Astrocyte (in vitro differentiated cells and primary cell): ENCODE measurements at regions not wholly inside any gene's neighbourhood (a gene's known extent, or its start where the extent isn't known, plus 50 kb on each side); places are given as distances from the start of the nearest gene placed in this dataset.
"Not testable (repeated sequence)": the region's sequence is repeated elsewhere in the genome, so short reads cannot be mapped to it uniquely, and the experiment has no call there.

Source experiments
- DNase-seq: peaks from one replicate; pipeline ENCODE4 v3.0.0-alpha.2; 2010; ENCODE audit warnings: low read depth
- FAIRE-seq: peaks from 2 replicates; lab custom pipeline; 2011; peaks lifted over from hg19 to GRCh38; lab: Jason Lieb, UNC
- H2AFZ ChIP-seq: 2 replicates; pipeline ENCODE4 v1.6.0; 2012; ENCODE audit warnings: low read depth, low read length, inconsistent platforms
- H3K27ac ChIP-seq: 2 replicates; pipeline ENCODE4 v1.5.1; 2011; ENCODE audit warnings: low read depth, low read length, inconsistent platforms
- H3K27me3 ChIP-seq: 2 replicates; pipeline ENCODE4 v1.6.0; 2011; ENCODE audit warnings: low read length, inconsistent platforms; ENCODE audit not compliant: insufficient read depth
- H3K36me3 ChIP-seq: 2 replicates; pipeline ENCODE4 v1.5.1; 2011; ENCODE audit warnings: low read length, inconsistent platforms; ENCODE audit not compliant: insufficient read depth
- H3K4me1 ChIP-seq: 2 replicates; pipeline ENCODE4 v1.5.1; 2011; ENCODE audit warnings: low read length, inconsistent platforms; ENCODE audit not compliant: insufficient read depth
- H3K4me2 ChIP-seq: 2 replicates; pipeline ENCODE4 v1.6.0; 2012; ENCODE audit warnings: low read length, inconsistent platforms
- H3K4me3 ChIP-seq: 2 replicates; pipeline ENCODE4 v1.5.1; 2011; ENCODE audit warnings: low read depth, mild to moderate bottlenecking, low read length, inconsistent platforms; ENCODE audit not compliant: insufficient read depth
- H3K79me2 ChIP-seq: 2 replicates; pipeline ENCODE4 v1.6.0; 2012; ENCODE audit warnings: mild to moderate bottlenecking, low read length, inconsistent platforms; ENCODE audit not compliant: insufficient read depth
- H3K9ac ChIP-seq: 2 replicates; pipeline ENCODE4 v1.6.0; 2012; ENCODE audit warnings: mild to moderate bottlenecking, low read length, inconsistent platforms
- H3K9me3 ChIP-seq: 2 replicates; pipeline ENCODE4 v1.5.1; 2012; ENCODE audit warnings: low read depth, mild to moderate bottlenecking, low read length, inconsistent platforms; ENCODE audit not compliant: insufficient read depth
- H4K20me1 ChIP-seq: 2 replicates; pipeline ENCODE4 v1.6.0; 2012; ENCODE audit warnings: low read length, inconsistent platforms; ENCODE audit not compliant: insufficient read depth
- H3K27ac Mint-ChIP-seq: one replicate; pipeline ENCODE4 v1.8.0; 2021; ENCODE audit warnings: mild to moderate bottlenecking, mixed read lengths; ENCODE audit not compliant: unreplicated experiment
- H3K27me3 Mint-ChIP-seq: one replicate; pipeline ENCODE4 v1.8.0; 2021; ENCODE audit warnings: low read depth, mixed read lengths; ENCODE audit not compliant: unreplicated experiment
- H3K36me3 Mint-ChIP-seq: one replicate; pipeline ENCODE4 v1.8.0; 2021; ENCODE audit warnings: low read depth, mixed read lengths; ENCODE audit not compliant: unreplicated experiment
- H3K4me1 Mint-ChIP-seq: one replicate; pipeline ENCODE4 v1.8.0; 2021; ENCODE audit warnings: low read depth, mixed read lengths; ENCODE audit not compliant: unreplicated experiment
- H3K4me3 Mint-ChIP-seq: one replicate; pipeline ENCODE4 v1.8.0; 2021; ENCODE audit warnings: mild to moderate bottlenecking, moderate library complexity, mixed read lengths; ENCODE audit not compliant: unreplicated experiment
- H3K9me3 Mint-ChIP-seq: one replicate; pipeline ENCODE4 v1.8.0; 2021; ENCODE audit warnings: mild to moderate bottlenecking, mixed read lengths; ENCODE audit not compliant: unreplicated experiment
- CTCF ChIP-seq: IDR thresholded peaks from 2 replicates; pipeline ENCODE4 v1.5.1; 2011; ENCODE audit warnings: low read depth, mild to moderate bottlenecking, inconsistent platforms, low read length, moderate library complexity; ENCODE audit not compliant: insufficient read depth
- EZH2 ChIP-seq: IDR thresholded peaks from 2 replicates; pipeline ENCODE4 v1.6.1; 2012; ENCODE audit warnings: mild to moderate bottlenecking, low read length, inconsistent platforms; ENCODE audit not compliant: insufficient read depth

- Histone ChIP-seq H3K9me3 (no peaks in the 10 kb centered on the region), H3K27ac (no peak overlapping the region), H3K9ac (no peak overlapping the region), H4K20me1 (no peaks in the 10 kb centered on the region), H3K36me3 (no peaks in the 10 kb centered on the region), H3K4me1 (no peaks in the 10 kb centered on the region), H3K4me3 (no peak overlapping the region), H3K79me2 (no peaks in the 10 kb centered on the region), H3K27me3 (no peaks in the 10 kb centered on the region), H3K4me2 (no peak overlapping the region), H2AFZ (no peak overlapping the region)
- Mint-ChIP-seq H3K27ac (no peak overlapping the region), H3K27me3 (no peaks in the 10 kb centered on the region), H3K36me3 (no peaks in the 10 kb centered on the region), H3K9me3 (peaks cover 2% of the 10 kb centered on the region), H3K4me1 (no peaks in the 10 kb centered on the region), H3K4me3 (no peak overlapping the region)
- TF ChIP-seq EZH2 (no peak), CTCF (no peak)
- FAIRE-seq (no peak), DNase-seq (peak; percentile 9)
These were observed 458.1 kb upstream of the PCDH10 start for GRCh38 chr4:132691026-132691425.

GRCh38 chr4:132691668-132692067 lies 457.4 kb upstream of the PCDH10 start:
- no peak for TF ChIP-seq CTCF
- TF ChIP-seq EZH2 = no peak
- no peak overlapping the region for H3K4me2 ChIP-seq
- H3K9ac ChIP-seq = no peak overlapping the region
- H3K4me1 ChIP-seq = no peaks in the 10 kb centered on the region
- Mint-ChIP-seq H3K9me3 (peaks cover 2% of the 10 kb centered on the region), H3K27me3 (no peaks in the 10 kb centered on the region), H3K27ac (no peak overlapping the region), H3K4me1 (no peaks in the 10 kb centered on the region), H3K36me3 (no peaks in the 10 kb centered on the region), H3K4me3 (no peak overlapping the region)
- no peak overlapping the region for H2AFZ ChIP-seq
- peak; percentile 23 for DNase-seq
- no peaks in the 10 kb centered on the region for H3K79me2 ChIP-seq
- H3K27me3 ChIP-seq = no peaks in the 10 kb centered on the region
- no peak overlapping the region for H3K27ac ChIP-seq
- no peaks in the 10 kb centered on the region for H3K9me3 ChIP-seq
- no peak overlapping the region for H3K4me3 ChIP-seq
- H4K20me1 ChIP-seq = no peaks in the 10 kb centered on the region
- H3K36me3 ChIP-seq = no peaks in the 10 kb centered on the region
- no peak for FAIRE-seq

GRCh38 chr4:132694775-132695174 lies 454.3 kb upstream of the PCDH10 start:
- no peaks in the 10 kb centered on the region for H3K9me3 Mint-ChIP-seq
- H3K4me1 Mint-ChIP-seq = no peaks in the 10 kb centered on the region
- no peak for FAIRE-seq

GRCh38 chr4:132697505-132697904 lies 451.6 kb upstream of the PCDH10 start:
- not testable (repeated sequence) for H3K4me2 ChIP-seq, H3K79me2 ChIP-seq, FAIRE-seq, H3K4me3 ChIP-seq, H3K27ac ChIP-seq, H3K27ac Mint-ChIP-seq, H3K9ac ChIP-seq, H3K4me1 Mint-ChIP-seq, H3K4me3 Mint-ChIP-seq, H3K9me3 ChIP-seq, H3K4me1 ChIP-seq, DNase-seq, H3K36me3 Mint-ChIP-seq, H3K9me3 Mint-ChIP-seq, H3K27me3 Mint-ChIP-seq, H4K20me1 ChIP-seq, H3K27me3 ChIP-seq, H3K36me3 ChIP-seq, H2AFZ ChIP-seq

More at GRCh38 chr4:132694775-132695174, 454.3 kb upstream of the PCDH10 start:
- TF ChIP-seq EZH2 (no peak), CTCF (no peak)
- Histone ChIP-seq H3K9ac (no peak overlapping the region), H3K9me3 (no peaks in the 10 kb centered on the region), H2AFZ (no peak overlapping the region), H3K4me3 (no peak overlapping the region), H3K27me3 (no peaks in the 10 kb centered on the region), H3K4me1 (no peaks in the 10 kb centered on the region), H3K4me2 (no peak overlapping the region), H3K27ac (no peak overlapping the region), H4K20me1 (no peaks in the 10 kb centered on the region), H3K36me3 (no peaks in the 10 kb centered on the region), H3K79me2 (no peaks in the 10 kb centered on the region)
- H3K27me3 Mint-ChIP-seq = no peaks in the 10 kb centered on the region
- no peak overlapping the region for H3K27ac Mint-ChIP-seq
- H3K4me3 Mint-ChIP-seq = no peak overlapping the region
- no peak for DNase-seq
- no peaks in the 10 kb centered on the region for H3K36me3 Mint-ChIP-seq
